Activated B cell treated with CpG ODN at 0.5 μM for 24 hours (primary cell): ENCODE measurements at regions not wholly inside any gene's neighbourhood (a gene's known extent, or its start where the extent isn't known, plus 50 kb on each side); places are given as distances from the start of the nearest gene placed in this dataset.

ENCODE experiments used
- ATAC-seq: fragments of 200-7000 bp; cut with Tn5 transposase; one replicate; pipeline ENCODE4 v1.10.0; 2021; ENCODE audit warnings: low read depth, mild to moderate bottlenecking, moderate library complexity
- CTCF ChIA-PET: fragments of 350-600 bp; sonication (Branson Sonifier 250); formaldehyde crosslinking; loops from one replicate; lab custom pipeline; 2021; ENCODE audit warnings: antibody characterized with exemption; lab: Charles Lee
- POLR2A ChIA-PET: fragments of 350-600 bp; sonication (Branson Sonifier 250); formaldehyde crosslinking; loops from one replicate; lab custom pipeline; 2021; ENCODE audit warnings: antibody characterized with exemption; lab: Charles Lee
- DNase-seq: peaks from one replicate; pipeline ENCODE4 v3.0.0; 2022
- H3K27ac Mint-ChIP-seq: one replicate; pipeline ENCODE4 v1.8.0; 2020; ENCODE audit warnings: mixed read lengths
- H3K27me3 Mint-ChIP-seq: one replicate; pipeline ENCODE4 v1.8.0; 2021; ENCODE audit warnings: mixed read lengths
- H3K36me3 Mint-ChIP-seq: one replicate; pipeline ENCODE4 v1.8.0; 2021; ENCODE audit warnings: low read depth, mixed read lengths
- H3K4me1 Mint-ChIP-seq: one replicate; pipeline ENCODE4 v1.8.0; 2021; ENCODE audit warnings: mixed read lengths
- H3K4me3 Mint-ChIP-seq: one replicate; pipeline ENCODE4 v1.8.0; 2020; ENCODE audit warnings: mild to moderate bottlenecking, mixed read lengths
- H3K9me3 Mint-ChIP-seq: one replicate; pipeline ENCODE4 v1.8.0; 2020; ENCODE audit warnings: mixed read lengths
- CTCF ChIP-seq: fragments of 200-600 bp; IDR thresholded peaks from one replicate; pipeline ENCODE4 v1.8.0; 2022; ENCODE audit warnings: antibody characterized with exemption, mild to moderate bottlenecking
- intact Hi-C: fragments of 100-400 bp; cut with micrococcal nuclease; formaldehyde crosslinking; loops from one replicate; pipeline ENCODE4 v1.15.1; 2024

GRCh38 chr9:7298123-7298522 is 501.5 kb downstream of the DMAC1 start:
- ChIA-PET CTCF (no interaction called here), POLR2A (no interaction called here)
- Mint-ChIP-seq H3K27ac (no peak overlapping the region), H3K9me3 (no peaks in the 10 kb centered on the region), H3K4me1 (peaks cover 6% of the 10 kb centered on the region), H3K4me3 (no peak overlapping the region), H3K36me3 (no peaks in the 10 kb centered on the region), H3K27me3 (peaks cover 8% of the 10 kb centered on the region)
- intact Hi-C loops = no loop called here
- ATAC-seq = no peak
- DNase-seq = no peak
- no peak for TF ChIP-seq CTCF

- no peak for TF ChIP-seq CTCF
- ChIA-PET POLR2A (no interaction called here), CTCF (no interaction called here)
- DNase-seq (no peak), ATAC-seq (no peak)
- no peaks in the 10 kb centered on the region for H3K9me3 Mint-ChIP-seq
- H3K27me3 Mint-ChIP-seq = peaks cover 8% of the 10 kb centered on the region
- H3K36me3 Mint-ChIP-seq = no peaks in the 10 kb centered on the region
- H3K4me3 Mint-ChIP-seq = no peak overlapping the region
- H3K4me1 Mint-ChIP-seq = peaks cover 6% of the 10 kb centered on the region
- no peak overlapping the region for H3K27ac Mint-ChIP-seq
- intact Hi-C loops = no loop called here
Observed at GRCh38 chr9:7297521-7297920, 502.1 kb downstream of the DMAC1 start.

GRCh38 chr9:7293091-7293490 is 506.5 kb downstream of the DMAC1 start:
- ChIA-PET POLR2A (no interaction called here), CTCF (no interaction called here)
- Mint-ChIP-seq H3K27me3 (peaks cover 8% of the 10 kb centered on the region), H3K4me3 (no peak overlapping the region), H3K4me1 (peaks cover 14% of the 10 kb centered on the region), H3K27ac (no peak overlapping the region), H3K36me3 (no peaks in the 10 kb centered on the region), H3K9me3 (no peaks in the 10 kb centered on the region)
- no peak for TF ChIP-seq CTCF
- DNase-seq = no peak
- no peak for ATAC-seq
- intact Hi-C loops = no loop called here

GRCh38 chr9:7289773-7290172 is 509.8 kb downstream of the DMAC1 start:
- Mint-ChIP-seq H3K27ac (no peak overlapping the region), H3K4me1 (peaks cover 8% of the 10 kb centered on the region), H3K9me3 (no peaks in the 10 kb centered on the region), H3K4me3 (no peak overlapping the region), H3K36me3 (no peaks in the 10 kb centered on the region), H3K27me3 (peaks cover 8% of the 10 kb centered on the region)
- ATAC-seq (no peak), DNase-seq (no peak)
- TF ChIP-seq CTCF = no peak
- intact Hi-C loops = no loop called here
- CTCF ChIA-PET = no interaction called here
- POLR2A ChIA-PET = no interaction called here

GRCh38 chr9:7287986-7288385 is 511.6 kb downstream of the DMAC1 start:
- DNase-seq (no peak), ATAC-seq (no peak)
- Mint-ChIP-seq H3K36me3 (no peaks in the 10 kb centered on the region), H3K27me3 (peaks cover 9% of the 10 kb centered on the region), H3K4me3 (no peak overlapping the region), H3K4me1 (peaks cover 8% of the 10 kb centered on the region), H3K9me3 (no peaks in the 10 kb centered on the region), H3K27ac (no peak overlapping the region)
- intact Hi-C loops = no loop called here
- TF ChIP-seq CTCF = no peak
- POLR2A ChIA-PET = no interaction called here
- CTCF ChIA-PET = no interaction called here
